ENCODE measurements at regions not wholly inside any gene's neighbourhood (a gene's known extent, or its start where the extent isn't known, plus 50 kb on each side); places are given as distances from the start of the nearest gene placed in this dataset.

GRCh38 chr1:30294508-30294907 is 428.9 kb downstream of the MATN1 start:
- TF ChIP-seq ELK1 (IDR thresholded peaks at IDR 0.05; ENCODE audit: low read depth, low read length) (no peak), POLR2A (IDR thresholded peaks at IDR 0.05; ENCODE audit: low read depth, low read length) (no peak), HDAC2 (IDR thresholded peaks at IDR 0.05) (no peak), RCOR1 (conservative IDR thresholded peaks at IDR 0.05; ENCODE audit: low read depth, low read length) (no peak)
